HG03354 (cell line): ENCODE measurements at regions not wholly inside any gene's neighbourhood (a gene's known extent, or its start where the extent isn't known, plus 50 kb on each side); places are given as distances from the start of the nearest gene placed in this dataset.

Source experiments
- ATAC-seq: cut with Tn5 transposase; IDR thresholded peaks from one replicate; pipeline ENCODE4 v1.9.1; 2021; ENCODE audit warnings: mild to moderate bottlenecking; ENCODE audit not compliant: unreplicated experiment, poor library complexity, severe bottlenecking

GRCh38 chr14:61113561-61114225 is 132.6 kb downstream of the SLC38A6 start:
- no peak for ATAC-seq

GRCh38 chr14:61112506-61112905 is 131.5 kb downstream of the SLC38A6 start:
- ATAC-seq: no peak

GRCh38 chr14:61111731-61112130 is 130.7 kb downstream of the SLC38A6 start:
- ATAC-seq: no peak

GRCh38 chr14:61111209-61111665 is 130.2 kb downstream of the SLC38A6 start:
- ATAC-seq: no peak

GRCh38 chr14:61110316-61111082 is 129.5 kb downstream of the SLC38A6 start:
- no peak for ATAC-seq

GRCh38 chr14:61109288-61109687 is 128.2 kb downstream of the SLC38A6 start:
- no peak for ATAC-seq

GRCh38 chr14:61108496-61109141 is 127.6 kb downstream of the SLC38A6 start:
- no peak for ATAC-seq

- ATAC-seq: no peak
Measured at GRCh38 chr14:61107869-61108493, 126.9 kb downstream of the SLC38A6 start.

GRCh38 chr14:61106959-61107641 is 126.1 kb downstream of the SLC38A6 start:
- no peak for ATAC-seq

- ATAC-seq: no peak
Measured at GRCh38 chr14:61106271-61106958, 125.4 kb downstream of the SLC38A6 start.

GRCh38 chr14:61104358-61104757 is 123.3 kb downstream of the SLC38A6 start:
- ATAC-seq: no peak

GRCh38 chr14:61103541-61104339 is 122.7 kb downstream of the SLC38A6 start:
- ATAC-seq: peak; percentile 55

GRCh38 chr14:61102549-61103466 is 121.8 kb downstream of the SLC38A6 start:
- ATAC-seq: no peak
